ENCODE measurements at regions not wholly inside any gene's neighbourhood (a gene's known extent, or its start where the extent isn't known, plus 50 kb on each side); places are given as distances from the start of the nearest gene placed in this dataset.

- no peak for TF ChIP-seq GATA2 (IDR thresholded peaks at IDR 0.05; ENCODE audit: low read depth, low read length)
- no peak for TF ChIP-seq GATA3 (IDR thresholded peaks at IDR 0.05; ENCODE audit: low read depth, low read length)
Observed at GRCh38 chr5:53167836-53168235, 58.3 kb upstream of the MOCS2 start.

All from SH-SY5Y (cell line).